ENCODE measurements at regions not wholly inside any gene's neighbourhood (a gene's known extent, or its start where the extent isn't known, plus 50 kb on each side); places are given as distances from the start of the nearest gene placed in this dataset.

DNA sequence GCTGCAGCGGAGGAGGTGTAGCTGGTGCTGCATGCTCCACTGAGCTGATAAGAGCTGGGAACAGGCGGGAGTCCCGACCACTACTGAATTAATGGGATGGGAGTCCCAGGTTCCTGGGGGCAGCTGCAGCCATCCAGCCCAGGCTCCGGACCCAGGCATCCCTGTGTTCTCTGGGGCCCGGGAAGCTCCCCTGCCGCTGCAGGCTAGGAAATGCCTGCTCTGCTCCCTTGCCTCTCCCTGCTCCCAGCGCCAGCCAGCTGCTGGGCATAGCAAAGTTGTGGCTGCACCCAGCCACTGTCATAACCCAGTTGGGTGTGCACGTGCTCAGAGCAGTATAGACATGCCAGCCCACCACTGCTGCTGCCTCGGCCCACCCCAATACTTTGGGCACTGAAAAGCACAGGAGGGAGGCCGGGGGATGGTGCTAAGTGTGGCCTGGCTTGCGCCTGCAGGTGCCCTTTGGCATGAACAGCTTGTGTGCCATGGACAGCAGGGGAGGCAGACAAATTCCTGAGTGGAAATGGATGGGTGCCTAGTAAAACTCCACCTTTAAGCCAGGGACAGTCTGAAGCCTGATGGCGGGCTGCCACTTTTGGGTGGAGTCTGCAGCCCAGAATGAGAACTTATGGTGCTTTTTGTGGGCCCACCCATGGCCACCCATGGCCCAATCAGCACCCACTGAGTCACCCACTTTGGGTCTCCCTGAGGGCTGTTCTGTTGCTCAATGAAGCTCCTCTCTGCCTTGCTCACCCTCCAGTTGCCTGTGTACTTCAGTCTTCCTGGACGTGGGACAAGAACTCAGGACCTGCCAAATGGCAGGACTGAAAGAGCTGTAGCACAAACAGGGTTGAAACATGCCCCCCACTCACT lies 219.3 kb upstream of the TMEFF2 start:
- no peaks in the 10 kb centered on the region for H3K27me3 ChIP-seq (ENCODE audit: insufficient read depth, low read length)
- no peak overlapping the region for H3K27ac ChIP-seq (ENCODE audit: low read depth, low read length)
- no peaks in the 10 kb centered on the region for H3K36me3 ChIP-seq (ENCODE audit: control insufficient read depth in 1 of 2, insufficient read depth in 2 of 2, low read length in 2 of 2)
- no TSS peak for BruUV-seq (replicated peaks)
- intact Hi-C loops (cut with micrococcal nuclease), result no loop called here
- no peak overlapping the region for H2AFZ ChIP-seq (ENCODE audit: low read depth, low read length, poor library complexity, severe bottlenecking)
- H3K4me2 ChIP-seq (ENCODE audit: low read length), result no peak overlapping the region
- no peaks in the 10 kb centered on the region for H3K4me1 ChIP-seq (ENCODE audit: control insufficient read depth in 1 of 2, insufficient read depth in 2 of 2, low read length in 2 of 2)
- H3K9me3 ChIP-seq (ENCODE audit: control insufficient read depth in 1 of 2, insufficient read depth in 1 of 2, low read depth in 1 of 2, low read length in 2 of 2), result no peaks in the 10 kb centered on the region
- H4K20me1 ChIP-seq (ENCODE audit: insufficient read depth), result no peaks in the 10 kb centered on the region
- ATAC-seq (no peak), DNase-seq (ENCODE audit: low read depth, low spot score) (no peak)
- RAD21 ChIA-PET (ENCODE audit: low non-redundant PET in 1 of 2, low total read pairs in 2 of 2, uncharacterized antibody in 2 of 2, unreplicated experiment in 2 of 2), result no interaction called here
- no peaks in the 10 kb centered on the region for H3K9me2 ChIP-seq (ENCODE audit: insufficient read depth)
- no peak overlapping the region for H3K9ac ChIP-seq (ENCODE audit: low read length)
- POLR2A ChIA-PET, result no interaction called here
- H3K4me3 ChIP-seq (replicated peaks in 1 of 2; ENCODE audit: low read depth in 1 of 2, low read length in 2 of 2), result no peak overlapping the region
- H3K79me2 ChIP-seq (ENCODE audit: insufficient read depth, low read length), result no peaks in the 10 kb centered on the region
- CTCF ChIA-PET, result no interaction called here
- TF ChIP-seq SIN3A (IDR thresholded peaks at IDR 0.05; ENCODE audit: low read depth), result no peak
- TF ChIP-seq, protein P1, sequence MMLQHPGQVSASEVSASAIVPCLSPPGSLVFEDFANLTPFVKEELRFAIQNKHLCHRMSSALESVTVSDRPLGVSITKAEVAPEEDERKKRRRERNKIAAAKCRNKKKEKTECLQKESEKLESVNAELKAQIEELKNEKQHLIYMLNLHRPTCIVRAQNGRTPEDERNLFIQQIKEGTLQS (IDR thresholded peaks at IDR 0.05), result no peak
- no peak for TF ChIP-seq JUND (IDR thresholded peaks at IDR 0.05)
- TF ChIP-seq, protein P2, sequence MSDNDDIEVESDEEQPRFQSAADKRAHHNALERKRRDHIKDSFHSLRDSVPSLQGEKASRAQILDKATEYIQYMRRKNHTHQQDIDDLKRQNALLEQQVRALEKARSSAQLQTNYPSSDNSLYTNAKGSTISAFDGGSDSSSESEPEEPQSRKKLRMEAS (IDR thresholded peaks at IDR 0.05), result no peak
- TF ChIP-seq CEBPB (IDR thresholded peaks at IDR 0.05; ENCODE audit: low read depth), result no peak
- no peak for TF ChIP-seq ZFX (IDR thresholded peaks at IDR 0.05)
- TF ChIP-seq RAD21 (IDR thresholded peaks at IDR 0.05; ENCODE audit: low read depth), result no peak
- TF ChIP-seq ZNF274 (IDR thresholded peaks at IDR 0.05; ENCODE audit: low read depth, low read length), result no peak
- no peak for TF ChIP-seq TCF7L2 (IDR thresholded peaks at IDR 0.05; ENCODE audit: borderline replicate concordance, extremely low read depth, insufficient read depth, insufficient read length)
- no peak for TF ChIP-seq YY1 (IDR thresholded peaks at IDR 0.05; ENCODE audit: extremely low read depth, insufficient replicate concordance, low read depth, low read length)
- TF ChIP-seq EZH2 (IDR thresholded peaks at IDR 0.05), result no peak
- TF ChIP-seq, protein P3, sequence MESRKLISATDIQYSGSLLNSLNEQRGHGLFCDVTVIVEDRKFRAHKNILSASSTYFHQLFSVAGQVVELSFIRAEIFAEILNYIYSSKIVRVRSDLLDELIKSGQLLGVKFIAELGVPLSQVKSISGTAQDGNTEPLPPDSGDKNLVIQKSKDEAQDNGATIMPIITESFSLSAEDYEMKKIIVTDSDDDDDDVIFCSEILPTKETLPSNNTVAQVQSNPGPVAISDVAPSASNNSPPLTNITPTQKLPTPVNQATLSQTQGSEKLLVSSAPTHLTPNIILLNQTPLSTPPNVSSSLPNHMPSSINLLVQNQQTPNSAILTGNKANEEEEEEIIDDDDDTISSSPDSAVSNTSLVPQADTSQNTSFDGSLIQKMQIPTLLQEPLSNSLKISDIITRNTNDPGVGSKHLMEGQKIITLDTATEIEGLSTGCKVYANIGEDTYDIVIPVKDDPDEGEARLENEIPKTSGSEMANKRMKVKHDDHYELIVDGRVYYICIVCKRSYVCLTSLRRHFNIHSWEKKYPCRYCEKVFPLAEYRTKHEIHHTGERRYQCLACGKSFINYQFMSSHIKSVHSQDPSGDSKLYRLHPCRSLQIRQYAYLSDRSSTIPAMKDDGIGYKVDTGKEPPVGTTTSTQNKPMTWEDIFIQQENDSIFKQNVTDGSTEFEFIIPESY (IDR thresholded peaks at IDR 0.05; ENCODE audit: extremely low read depth, insufficient replicate concordance, low read length), result no peak
- no peak for TF ChIP-seq POLR2AphosphoS5 (IDR thresholded peaks at IDR 0.05; ENCODE audit: low read depth, low read length)
- no peak for TF ChIP-seq FOSL1 (IDR thresholded peaks at IDR 0.05; ENCODE audit: low read depth)
- TF ChIP-seq ELF1 (IDR thresholded peaks at IDR 0.05; ENCODE audit: borderline replicate concordance, low read depth), result no peak
- no peak for TF ChIP-seq SP1 (IDR thresholded peaks at IDR 0.05; ENCODE audit: low read depth)
- TF ChIP-seq, protein P4, sequence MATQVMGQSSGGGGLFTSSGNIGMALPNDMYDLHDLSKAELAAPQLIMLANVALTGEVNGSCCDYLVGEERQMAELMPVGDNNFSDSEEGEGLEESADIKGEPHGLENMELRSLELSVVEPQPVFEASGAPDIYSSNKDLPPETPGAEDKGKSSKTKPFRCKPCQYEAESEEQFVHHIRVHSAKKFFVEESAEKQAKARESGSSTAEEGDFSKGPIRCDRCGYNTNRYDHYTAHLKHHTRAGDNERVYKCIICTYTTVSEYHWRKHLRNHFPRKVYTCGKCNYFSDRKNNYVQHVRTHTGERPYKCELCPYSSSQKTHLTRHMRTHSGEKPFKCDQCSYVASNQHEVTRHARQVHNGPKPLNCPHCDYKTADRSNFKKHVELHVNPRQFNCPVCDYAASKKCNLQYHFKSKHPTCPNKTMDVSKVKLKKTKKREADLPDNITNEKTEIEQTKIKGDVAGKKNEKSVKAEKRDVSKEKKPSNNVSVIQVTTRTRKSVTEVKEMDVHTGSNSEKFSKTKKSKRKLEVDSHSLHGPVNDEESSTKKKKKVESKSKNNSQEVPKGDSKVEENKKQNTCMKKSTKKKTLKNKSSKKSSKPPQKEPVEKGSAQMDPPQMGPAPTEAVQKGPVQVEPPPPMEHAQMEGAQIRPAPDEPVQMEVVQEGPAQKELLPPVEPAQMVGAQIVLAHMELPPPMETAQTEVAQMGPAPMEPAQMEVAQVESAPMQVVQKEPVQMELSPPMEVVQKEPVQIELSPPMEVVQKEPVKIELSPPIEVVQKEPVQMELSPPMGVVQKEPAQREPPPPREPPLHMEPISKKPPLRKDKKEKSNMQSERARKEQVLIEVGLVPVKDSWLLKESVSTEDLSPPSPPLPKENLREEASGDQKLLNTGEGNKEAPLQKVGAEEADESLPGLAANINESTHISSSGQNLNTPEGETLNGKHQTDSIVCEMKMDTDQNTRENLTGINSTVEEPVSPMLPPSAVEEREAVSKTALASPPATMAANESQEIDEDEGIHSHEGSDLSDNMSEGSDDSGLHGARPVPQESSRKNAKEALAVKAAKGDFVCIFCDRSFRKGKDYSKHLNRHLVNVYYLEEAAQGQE (IDR thresholded peaks at IDR 0.05; ENCODE audit: low read depth), result no peak
- no peak for TF ChIP-seq EGR1 (IDR thresholded peaks at IDR 0.05; ENCODE audit: low read depth)
- TF ChIP-seq, protein P5, sequence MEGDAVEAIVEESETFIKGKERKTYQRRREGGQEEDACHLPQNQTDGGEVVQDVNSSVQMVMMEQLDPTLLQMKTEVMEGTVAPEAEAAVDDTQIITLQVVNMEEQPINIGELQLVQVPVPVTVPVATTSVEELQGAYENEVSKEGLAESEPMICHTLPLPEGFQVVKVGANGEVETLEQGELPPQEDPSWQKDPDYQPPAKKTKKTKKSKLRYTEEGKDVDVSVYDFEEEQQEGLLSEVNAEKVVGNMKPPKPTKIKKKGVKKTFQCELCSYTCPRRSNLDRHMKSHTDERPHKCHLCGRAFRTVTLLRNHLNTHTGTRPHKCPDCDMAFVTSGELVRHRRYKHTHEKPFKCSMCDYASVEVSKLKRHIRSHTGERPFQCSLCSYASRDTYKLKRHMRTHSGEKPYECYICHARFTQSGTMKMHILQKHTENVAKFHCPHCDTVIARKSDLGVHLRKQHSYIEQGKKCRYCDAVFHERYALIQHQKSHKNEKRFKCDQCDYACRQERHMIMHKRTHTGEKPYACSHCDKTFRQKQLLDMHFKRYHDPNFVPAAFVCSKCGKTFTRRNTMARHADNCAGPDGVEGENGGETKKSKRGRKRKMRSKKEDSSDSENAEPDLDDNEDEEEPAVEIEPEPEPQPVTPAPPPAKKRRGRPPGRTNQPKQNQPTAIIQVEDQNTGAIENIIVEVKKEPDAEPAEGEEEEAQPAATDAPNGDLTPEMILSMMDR (IDR thresholded peaks at IDR 0.05 in 2 of 3, conservative IDR thresholded peaks at IDR 0.05 in 1 of 3; ENCODE audit: borderline replicate concordance in 1 of 3, insufficient read depth in 1 of 3, low read depth in 2 of 3, low read length in 2 of 3), result no peak

Measured in HCT116 (cell line).